MM.1S (cell line): ENCODE measurements at regions not wholly inside any gene's neighbourhood (a gene's known extent, or its start where the extent isn't known, plus 50 kb on each side); places are given as distances from the start of the nearest gene placed in this dataset.

Experiments
- CTCF ChIP-seq: fragments of 300-600 bp; sonication (generic); IDR thresholded peaks from 2 replicates; pipeline ENCODE4 v1.5.1; 2016; ENCODE audit warnings: antibody characterized with exemption, low read length, mixed read lengths
- EZH2 ChIP-seq: fragments of 300-600 bp; sonication (generic); optimal IDR thresholded peaks from 2 replicates; pipeline ENCODE3; 2017; ENCODE audit warnings: low read depth, mild to moderate bottlenecking, antibody characterized with exemption, low read length, mixed read lengths
- EZH2phosphoT487 ChIP-seq: fragments of 300-600 bp; sonication (generic); IDR thresholded peaks from 2 replicates; pipeline ENCODE4 v1.6.1; 2018; ENCODE audit warnings: antibody characterized with exemption, low read length

- TF ChIP-seq CTCF (no peak), EZH2phosphoT487 (no peak), EZH2 (no peak)
These were observed 200.3 kb upstream of the MCTP2 start for GRCh38 chr15:94031072-94031471.
